Stimulated activated CD4-positive, alpha-beta T cell treated with anti-CD3 and anti-CD28 coated beads, Interleukin-1b, Interleukin-23, amount 100 ng/mL, for 1 hour (primary cell): ENCODE measurements at regions not wholly inside any gene's neighbourhood (a gene's known extent, or its start where the extent isn't known, plus 50 kb on each side); places are given as distances from the start of the nearest gene placed in this dataset.

Experiments
- DNase-seq, 2 donors: peaks; one replicate each; pipeline ENCODE4 v3.0.0-alpha.2; 2020; ENCODE audit warnings: low read depth in 2 of 2

DNA sequence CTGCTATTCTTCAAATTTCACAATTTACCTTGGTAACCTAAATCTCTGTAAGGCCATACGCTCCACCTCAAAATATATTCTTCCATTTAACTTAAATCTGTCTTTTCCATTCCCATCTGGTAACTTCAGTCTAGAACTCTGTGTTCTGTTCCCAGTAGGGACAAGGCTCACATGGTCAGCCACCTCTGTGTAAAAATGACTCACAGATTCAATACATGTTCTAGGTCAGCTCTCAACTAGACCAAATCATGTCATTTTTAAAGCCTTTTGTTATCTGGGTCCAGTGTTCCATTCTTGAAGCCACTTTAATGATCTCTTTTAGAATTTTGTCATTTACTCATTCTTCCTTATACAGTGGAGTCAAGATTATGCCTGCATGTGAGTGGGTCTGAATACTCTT, 315.6 kb upstream of the CITED2 start:
- no peak for DNase-seq

DNA sequence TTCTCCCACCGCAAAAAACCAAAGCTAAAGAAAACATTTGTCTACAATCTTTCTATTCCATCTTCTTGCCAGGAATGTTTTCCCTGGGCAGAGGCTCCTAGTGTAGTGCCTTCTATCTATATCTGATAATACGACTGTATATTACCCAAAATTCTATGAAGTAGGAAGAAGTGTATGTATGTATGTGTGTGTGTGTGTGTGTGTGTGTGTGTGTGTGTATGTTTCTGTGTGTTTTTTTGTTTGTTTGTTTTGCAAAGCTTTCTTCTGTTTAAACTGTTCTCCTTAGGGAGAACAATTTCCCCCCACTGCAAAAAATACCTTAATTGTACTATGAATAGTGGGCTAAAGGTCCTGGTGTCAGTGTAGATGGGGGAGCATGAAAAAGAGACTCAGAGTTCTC, 312.6 kb upstream of the CITED2 start:
- DNase-seq = no peak

DNA sequence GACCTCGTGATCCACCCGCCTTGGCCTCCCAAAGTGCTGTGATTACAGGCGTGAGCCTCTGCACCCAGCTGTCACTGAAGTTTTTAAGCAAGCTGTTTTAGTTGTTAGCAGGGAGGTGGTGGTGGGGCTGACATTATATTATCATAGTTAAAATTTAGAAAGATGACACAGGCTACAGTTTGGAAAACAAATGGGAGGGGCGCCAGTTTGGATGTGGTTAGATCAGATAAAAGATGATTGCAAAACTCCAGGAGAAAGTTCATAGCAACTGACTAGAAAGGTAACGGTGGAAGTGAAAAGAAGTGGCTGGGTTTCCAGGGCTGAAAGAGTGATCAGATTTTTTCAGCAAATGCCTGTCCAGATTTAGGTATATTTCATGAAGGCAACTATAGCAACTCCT, 311.9 kb upstream of the CITED2 start:
- no peak for DNase-seq

DNA sequence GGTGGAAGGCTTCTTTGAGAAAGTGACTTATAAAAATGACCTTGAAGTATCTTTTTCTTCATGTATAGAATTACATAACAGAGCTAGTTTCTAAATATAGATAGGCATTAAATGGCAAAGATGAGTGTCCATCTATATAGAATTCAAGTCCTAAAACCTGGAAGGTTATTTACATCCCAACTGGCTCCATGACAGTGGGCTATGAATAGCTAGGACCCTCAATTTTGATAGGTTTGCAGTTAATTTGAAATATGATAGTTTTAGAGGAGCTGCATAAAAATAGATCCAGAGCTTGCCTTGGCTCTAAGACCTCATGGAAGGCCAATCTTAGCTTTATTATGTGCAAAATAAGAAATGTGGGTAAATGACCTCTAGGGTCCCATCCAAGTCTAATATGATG, 310.6 kb upstream of the CITED2 start:
- DNase-seq = no peak

DNA sequence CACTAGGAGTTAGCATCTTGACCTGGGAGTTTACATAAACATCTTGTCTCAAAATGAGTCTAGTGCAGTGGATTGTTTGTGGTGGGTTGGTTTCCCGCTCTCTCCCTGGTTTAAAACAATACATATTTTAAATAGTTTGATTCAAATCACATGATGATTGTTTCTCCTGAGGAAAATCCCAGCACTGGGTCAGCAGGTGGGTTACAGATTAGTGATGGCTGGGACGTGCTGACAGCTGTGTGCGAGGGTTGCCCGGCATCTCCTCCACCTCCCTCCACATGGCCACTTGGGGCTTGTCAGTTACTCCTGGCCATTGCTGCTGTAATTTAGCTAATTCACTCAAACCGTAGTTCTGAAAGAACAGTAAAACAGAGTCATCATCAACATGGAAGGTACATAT, 306.4 kb upstream of the CITED2 start:
- no peak for DNase-seq

DNA sequence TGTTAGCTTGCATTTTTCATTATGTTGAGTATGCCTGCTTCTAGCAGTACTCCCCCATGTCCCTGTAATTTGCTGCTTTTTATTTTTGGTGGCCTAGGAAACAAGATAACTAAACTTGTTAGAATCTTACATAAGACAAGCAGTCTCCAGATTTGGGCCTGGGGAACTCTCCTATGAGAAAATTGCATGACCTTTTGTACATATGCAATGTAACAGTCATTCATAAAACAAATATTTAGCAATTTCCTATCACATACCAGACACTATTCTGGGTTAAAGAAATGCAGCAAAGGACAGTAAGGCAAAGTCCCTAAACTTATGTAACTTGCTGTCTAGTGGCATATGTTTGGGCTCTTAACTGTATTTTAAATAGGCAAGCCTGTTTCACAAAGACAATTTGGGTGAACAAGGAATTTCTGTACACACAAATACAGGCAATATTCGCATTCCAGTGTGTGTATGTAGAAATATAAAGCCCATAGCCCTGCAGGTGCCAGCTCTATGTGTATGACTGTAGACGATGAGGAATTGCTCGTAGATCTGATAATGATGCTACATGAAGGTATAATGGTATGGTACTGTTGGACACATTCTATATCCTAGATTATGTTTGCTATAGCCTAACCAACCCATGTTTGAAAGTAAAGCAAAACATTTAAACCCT, 305.2 kb upstream of the CITED2 start:
- no peak for DNase-seq

DNA sequence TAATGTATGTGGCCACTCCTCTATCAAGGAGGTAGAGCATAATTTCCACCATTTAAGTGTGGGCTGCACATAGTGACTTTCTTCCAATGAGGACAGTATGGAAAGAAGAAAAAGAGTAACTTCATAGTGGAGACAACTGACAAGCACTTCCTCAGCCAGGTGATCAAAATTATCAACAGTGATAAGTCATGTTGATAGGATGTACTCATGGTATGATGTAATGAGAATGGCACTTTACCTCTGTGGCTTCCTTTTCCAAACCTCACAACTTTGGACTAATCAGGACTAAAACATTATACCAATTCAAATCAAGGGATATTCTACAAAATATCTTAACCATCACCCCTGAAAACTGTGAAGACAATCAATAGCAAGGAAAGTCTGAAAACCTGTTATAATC, 302.3 kb upstream of the CITED2 start:
- DNase-seq = no peak

DNA sequence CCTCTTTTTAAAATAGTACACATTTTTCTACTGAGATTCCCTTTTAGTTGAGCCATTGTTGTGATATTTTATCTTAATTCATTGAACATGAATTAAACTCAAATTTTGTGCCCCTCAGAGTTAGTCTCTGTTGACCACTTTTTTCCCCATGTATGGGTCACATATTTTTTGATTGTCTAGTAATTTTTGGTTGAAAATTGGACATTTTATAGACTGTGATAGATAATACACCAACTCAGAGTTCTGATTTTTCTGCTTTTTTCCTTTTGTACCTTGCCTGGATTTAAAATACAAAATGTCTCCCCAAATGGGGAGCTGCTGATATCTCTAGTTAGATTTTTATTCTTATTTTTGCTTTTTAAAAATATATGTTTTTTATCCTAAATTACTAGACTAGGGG, 291.8 kb upstream of the CITED2 start:
- no peak for DNase-seq

DNA sequence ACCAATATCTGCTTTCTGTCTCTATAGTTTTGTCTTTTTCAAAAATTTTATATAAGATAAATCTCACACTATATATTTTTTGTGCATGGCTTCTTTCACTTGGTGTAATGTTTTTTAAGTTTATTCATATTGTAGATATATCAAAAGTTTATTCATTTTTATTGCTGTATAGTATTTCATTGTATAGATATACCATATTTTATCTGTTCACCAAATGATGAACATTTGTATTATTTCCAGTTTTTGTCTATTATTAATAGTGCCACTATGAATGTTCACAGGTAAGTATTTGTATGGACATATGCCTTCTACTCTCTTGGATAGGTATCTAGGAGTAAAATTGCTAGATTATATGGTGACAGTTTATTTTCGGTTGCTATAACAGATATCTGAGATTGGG, 289.5 kb upstream of the CITED2 start:
- DNase-seq = no peak

DNA sequence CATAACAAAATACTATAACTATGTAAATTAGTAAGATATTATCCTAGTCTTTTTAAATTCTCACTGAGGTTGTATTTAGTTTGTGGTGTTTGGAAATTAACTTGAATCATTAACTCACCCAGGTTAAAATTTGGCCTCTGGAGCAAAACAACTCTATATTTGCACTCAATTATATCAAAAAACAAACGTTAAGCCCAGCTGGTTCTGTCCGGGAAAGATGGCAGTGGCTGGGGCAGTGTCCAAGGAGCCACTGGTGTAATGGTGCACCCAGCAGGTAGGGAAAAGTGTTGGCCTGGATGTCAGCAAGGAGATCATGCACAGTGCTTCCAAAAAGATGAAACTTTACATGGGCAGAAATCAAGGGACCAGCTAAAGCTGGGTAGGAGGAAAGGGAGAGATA, 285.3 kb upstream of the CITED2 start:
- no peak for DNase-seq

DNA sequence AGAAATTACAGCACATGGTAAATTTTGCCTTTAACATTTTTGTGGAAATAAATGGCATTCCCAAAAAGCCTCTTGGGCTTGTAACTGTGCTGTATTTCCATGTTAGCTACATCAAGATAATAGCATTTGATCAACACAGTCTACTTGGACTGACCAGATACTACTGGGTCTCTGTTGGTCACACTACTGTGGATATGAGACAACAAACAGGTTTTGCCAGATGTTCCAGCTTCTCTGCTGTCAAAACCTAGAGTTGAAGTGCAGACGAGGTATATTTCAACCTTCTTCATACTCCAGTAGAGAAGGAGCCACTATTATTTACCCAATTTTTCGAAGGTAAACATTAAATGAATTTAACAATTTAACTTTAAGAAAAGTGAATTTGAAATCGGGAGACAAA, 284.7 kb upstream of the CITED2 start:
- no peak for DNase-seq

DNA sequence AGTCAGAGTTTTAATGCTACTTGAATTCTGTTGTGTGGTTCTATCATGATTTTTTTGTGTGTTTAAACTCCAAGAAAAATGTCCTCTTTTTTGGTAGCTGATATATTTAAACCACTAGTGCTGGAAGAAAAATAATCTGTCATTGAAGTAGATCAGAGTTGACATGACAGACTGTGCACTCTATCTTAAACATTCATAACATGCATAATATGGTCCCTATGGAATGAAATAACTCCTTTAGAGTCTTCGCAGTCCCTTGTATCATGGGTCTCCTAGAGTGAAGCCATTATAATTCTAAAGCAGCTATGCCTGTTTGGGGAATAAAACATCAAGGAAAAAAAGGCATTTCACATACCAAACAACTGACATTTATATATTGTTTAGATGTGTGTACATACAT, 282.7 kb upstream of the CITED2 start:
- no peak for DNase-seq

DNA sequence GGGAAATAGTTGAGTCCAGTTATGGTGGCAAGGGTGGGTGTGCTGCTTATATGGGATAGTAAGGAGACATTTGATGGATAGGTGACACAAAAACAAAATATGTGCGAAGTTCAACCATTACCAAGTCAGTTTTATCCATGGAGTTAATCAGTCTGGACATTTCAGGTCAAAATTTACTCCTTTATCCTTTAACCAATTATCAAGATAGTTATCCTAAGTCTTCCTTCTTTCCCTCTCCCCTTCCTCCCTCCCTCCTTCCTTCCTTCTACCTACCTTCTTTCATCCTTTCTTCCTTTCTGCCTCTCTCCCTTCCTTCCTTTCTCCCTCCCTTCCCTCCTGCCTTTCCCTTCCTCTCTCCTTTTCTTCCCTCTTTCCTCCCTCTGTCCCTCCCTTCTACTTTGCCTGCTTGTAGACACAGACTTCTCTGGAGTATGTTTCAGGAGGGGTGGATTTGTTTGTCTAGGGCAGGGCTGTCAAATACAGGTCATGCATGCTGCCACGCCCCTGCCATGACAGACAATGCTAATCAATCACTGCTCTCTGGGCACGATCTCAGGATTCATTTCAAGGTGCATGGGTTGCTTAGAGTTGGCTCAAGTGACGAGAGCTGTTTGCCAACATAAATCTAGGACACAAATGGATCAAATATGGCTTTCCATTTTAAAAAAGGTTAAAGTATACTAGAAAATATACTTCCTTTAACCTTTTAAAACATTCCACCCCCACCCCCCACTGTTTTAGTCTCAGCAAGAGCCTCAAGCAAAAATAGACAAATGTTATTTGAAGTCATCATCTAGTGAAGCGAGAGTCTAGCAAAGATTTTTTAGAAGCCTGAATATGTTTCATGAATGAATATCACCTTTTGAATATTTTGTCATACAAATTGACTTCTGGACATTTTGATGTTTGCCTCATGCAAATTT, 281.6 kb upstream of the CITED2 start:
- no peak for DNase-seq

DNA sequence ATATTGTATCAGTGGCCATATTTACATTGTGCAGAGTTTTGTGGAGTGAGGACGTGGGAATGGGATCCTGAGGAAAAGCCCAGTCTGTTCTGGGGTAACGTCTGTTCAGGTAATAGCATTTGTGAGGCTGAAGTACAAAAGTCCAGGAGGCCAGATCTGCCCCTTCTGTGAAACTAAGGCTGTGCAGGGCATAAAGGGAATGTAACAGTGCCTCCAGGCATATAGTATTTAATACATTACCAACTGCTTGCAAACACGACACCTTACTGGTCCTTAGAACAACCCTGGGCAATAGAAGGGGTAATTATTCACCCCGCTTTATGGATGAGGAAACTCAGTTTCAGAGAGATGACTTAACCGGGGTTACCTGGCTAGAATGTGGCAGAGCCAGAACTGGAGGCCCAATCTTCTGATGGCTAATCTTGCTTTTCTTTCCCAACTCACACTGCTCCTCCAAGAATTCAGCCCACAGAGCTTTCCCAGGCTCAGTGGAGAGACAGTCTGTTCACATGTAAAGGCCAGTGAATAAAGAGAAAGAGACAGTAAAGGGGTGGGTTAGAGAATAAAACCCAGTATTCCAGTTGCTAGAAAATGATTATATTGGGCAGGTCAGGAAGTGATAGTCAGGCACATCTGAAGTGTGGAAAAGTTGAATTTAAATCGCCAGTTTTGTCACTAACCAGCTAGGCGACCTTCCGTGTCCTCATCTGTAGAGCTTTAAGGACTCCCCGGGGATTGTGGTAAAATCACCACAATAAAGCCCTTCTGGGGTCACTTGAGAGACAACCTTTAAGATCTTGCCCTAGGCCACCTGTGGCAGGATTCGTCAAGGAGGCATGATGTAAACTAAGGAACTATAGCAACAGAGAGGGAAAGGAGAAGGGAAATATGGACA, 280.7 kb upstream of the CITED2 start:
- no peak for DNase-seq

DNA sequence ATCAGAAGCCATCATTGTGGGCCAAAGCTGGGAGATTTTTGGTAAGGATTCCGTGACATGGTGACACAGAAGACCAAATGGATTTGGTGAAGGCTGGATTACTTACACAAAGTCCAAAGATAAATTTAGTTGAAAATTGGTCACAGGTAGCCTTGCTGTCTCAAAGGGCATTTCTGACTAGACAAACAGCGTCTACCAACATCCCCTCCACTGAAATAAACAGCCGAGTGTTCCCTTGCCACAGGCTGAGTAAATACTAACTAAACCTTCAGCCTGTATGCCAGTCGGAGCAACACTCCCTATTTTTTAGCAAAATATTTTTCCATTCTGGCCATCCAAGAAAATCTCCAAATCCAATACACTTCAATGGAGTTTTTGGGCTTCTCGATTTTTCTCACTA, 279.9 kb upstream of the CITED2 start:
- no peak for DNase-seq

DNA sequence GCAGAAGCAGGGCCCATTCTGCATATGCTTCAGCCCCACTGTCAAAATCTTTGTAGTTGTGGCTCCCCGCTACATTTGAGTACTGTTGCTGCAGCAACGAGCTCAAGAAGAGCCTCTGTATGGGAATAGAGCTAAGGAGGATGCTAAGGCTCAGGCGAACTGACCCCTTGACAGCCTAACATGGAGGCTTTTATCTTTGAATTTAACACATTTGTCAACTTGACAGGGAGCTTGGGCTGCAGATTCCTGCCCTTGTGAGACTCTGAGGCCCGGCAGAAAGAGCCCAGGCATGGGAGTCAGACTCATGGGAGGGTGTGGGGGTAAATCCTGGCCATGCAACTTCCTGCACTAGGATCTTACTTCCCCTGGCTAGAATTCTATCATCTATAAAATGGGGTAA, 278.7 kb upstream of the CITED2 start:
- no peak for DNase-seq

DNA sequence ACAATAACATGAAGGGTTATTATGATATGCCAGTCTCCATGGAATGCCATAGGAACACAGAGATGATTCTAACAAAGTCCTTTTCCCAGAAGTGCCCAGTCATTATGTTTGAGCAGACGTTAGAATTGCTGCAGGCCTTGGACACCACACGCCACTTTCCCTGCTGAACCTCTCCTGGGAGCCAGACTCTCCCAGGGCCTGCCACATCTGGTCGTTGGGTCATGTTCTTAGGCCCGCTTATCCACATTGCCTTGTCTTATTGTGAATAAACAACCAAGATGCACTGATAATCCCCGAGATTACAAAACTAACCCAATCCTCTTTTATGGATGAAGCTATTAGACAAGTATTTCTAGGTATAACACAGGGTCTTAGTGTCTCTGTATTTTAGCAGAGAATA, 276.5 kb upstream of the CITED2 start:
- DNase-seq = no peak

DNA sequence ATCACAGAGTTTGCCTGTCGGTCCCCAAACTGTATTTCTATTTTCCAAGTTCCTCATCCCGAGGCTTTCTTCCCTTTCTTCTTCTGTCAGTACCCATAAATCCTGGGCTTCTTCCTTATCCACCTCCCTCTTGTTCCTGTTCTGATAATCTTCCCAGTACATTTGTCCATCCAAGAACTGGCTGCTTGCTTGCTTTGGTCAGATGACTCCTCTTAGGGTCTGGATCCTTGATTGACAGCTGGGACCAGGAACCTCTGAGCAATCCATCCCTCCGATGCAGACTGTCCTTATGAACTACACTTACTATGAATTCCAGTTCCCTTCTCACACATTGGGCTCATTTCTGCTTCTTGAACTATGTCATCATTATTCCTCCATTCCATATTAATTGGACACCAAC, 275.3 kb upstream of the CITED2 start:
- DNase-seq = no peak

DNA sequence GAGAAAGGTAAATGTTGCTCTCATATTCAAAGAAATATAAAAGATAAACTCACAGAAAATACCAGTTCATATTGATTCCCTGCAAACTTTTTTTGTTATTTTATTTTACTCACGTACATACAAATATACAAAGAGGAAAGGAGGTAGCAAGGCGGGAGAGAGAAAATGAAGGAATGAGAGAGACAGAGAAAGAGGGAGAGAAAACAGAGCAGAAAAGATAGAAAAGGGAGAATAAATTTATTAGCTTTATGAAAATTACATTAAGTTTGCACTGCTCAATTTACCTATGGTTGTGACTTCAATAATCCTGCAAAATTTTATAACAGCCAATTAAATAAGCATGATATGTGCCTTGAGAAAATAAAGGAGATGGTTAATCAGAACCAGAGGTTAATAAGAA, 274.7 kb upstream of the CITED2 start:
- DNase-seq = no peak

DNA sequence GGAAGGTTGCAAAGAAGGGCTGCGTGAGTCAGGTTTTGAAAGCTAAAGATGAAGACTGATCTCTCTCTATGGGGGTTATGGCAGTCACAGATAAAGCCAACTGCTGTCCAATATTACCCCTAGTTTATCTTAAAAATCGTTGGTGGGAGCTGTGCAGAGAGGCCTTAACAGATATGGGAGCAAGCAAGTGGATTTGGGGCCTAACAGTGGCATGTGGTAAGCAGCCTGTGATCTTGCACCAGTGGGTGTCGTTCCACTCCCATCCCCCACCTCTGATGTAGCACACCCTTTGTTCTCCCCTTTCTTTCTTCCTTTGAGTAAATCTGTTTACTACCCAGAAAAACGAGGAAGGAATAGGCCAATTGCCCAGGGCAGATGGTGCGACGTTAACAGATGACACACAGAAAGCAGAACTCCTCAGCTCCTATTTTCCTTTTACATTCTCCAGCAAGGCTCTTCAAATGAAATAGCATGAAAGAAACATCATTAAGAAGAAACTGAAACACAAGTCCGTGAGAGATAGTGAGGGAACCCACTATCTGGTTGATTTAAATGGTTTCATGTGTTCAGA, 274.1 kb upstream of the CITED2 start:
- no peak for DNase-seq

DNA sequence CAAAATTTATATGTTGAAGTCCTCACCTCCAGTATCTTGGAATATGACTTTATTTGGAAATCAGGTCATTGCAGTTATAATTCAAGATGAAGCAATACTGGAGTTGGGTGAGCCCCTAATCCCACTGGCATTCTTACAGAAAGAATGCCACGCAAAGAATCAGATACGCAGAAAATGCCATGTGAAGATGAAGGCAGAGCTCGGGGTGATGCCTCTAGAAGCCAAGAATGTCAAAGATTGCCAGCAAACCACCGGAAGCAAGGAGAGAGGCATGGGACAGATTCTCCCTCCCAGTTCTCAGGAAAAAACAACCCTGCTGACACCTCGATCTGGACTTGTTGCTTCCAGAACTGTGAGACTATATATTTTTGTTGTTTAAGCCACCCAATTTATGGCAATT, 273.4 kb upstream of the CITED2 start:
- no peak for DNase-seq

DNA sequence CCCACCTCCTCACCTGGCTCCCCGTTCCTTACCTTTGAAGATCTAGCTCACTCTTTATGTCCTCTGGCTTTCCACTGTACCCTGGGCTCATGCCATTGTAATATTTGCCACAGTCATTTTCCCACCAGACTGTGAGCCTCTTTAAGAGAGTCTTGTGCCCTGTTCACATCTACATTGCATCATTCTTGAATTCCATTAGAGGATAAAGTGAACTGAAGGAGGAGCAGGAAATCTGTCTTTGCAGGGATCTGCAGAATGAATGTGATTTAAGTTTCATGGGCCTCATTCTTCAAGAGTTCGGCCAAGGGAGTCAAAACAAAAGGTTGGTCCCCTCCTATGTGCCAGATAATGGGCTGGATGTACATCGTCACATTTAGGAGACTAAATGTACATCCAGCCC, 272.6 kb upstream of the CITED2 start:
- DNase-seq = no peak
